Glomerular visceral epithelial cell (primary cell): ENCODE measurements at regions not wholly inside any gene's neighbourhood (a gene's known extent, or its start where the extent isn't known, plus 50 kb on each side); places are given as distances from the start of the nearest gene placed in this dataset.
A peak's percentile ranks its signal among the peaks of the same experiment; 100 is the strongest.
"Not testable (repeated sequence)": the region's sequence is repeated elsewhere in the genome, so short reads cannot be mapped to it uniquely, and the experiment has no call there.

Experiments
- DNase-seq: peaks from one replicate; pipeline ENCODE4 v3.0.0-alpha.2; 2016; ENCODE audit errors: extremely low spot score

- no peak for DNase-seq
Measured at GRCh38 chr13:85216576-85216975, 582.6 kb downstream of the SLITRK6 start.

GRCh38 chr13:85212692-85213091 lies 586.5 kb downstream of the SLITRK6 start:
- DNase-seq, result no peak

- no peak for DNase-seq
Measured at GRCh38 chr13:85204668-85205344, 594.4 kb downstream of the SLITRK6 start.

GRCh38 chr13:85197431-85197830 lies 601.8 kb downstream of the SLITRK6 start:
- no peak for DNase-seq

GRCh38 chr13:85194482-85194881 lies 604.7 kb downstream of the SLITRK6 start:
- DNase-seq, result no peak

DNA sequence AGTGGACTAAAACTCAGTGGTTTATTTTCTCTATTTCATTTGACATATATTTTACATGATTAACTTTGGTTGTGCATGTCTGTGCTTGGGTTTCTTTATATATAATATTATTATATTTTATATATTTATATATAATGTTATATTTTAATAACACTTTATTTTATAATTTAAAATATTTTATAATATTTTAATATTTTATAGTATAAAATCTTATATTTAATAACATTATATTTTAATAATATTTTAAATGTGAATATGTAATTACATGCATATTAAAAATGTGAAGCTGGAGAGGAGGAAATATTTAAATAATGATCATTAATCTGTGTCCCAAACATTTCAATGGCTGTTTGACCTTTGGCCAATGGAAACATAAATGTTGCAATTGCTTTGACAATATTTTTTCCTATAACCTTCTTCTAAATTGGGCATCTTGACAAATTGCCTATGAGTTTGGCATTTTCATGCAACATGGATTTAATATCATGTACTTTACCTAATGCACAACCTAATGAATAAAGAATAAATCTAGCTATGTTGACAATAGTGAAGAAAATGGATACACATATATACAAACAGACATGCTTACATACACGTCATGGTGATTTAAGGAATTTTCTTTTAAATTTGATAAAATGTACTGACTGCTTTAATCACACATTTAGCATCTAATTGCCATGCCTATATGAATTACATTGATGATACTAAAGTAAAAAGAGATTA lies 607.1 kb downstream of the SLITRK6 start:
- no peak for DNase-seq

DNA sequence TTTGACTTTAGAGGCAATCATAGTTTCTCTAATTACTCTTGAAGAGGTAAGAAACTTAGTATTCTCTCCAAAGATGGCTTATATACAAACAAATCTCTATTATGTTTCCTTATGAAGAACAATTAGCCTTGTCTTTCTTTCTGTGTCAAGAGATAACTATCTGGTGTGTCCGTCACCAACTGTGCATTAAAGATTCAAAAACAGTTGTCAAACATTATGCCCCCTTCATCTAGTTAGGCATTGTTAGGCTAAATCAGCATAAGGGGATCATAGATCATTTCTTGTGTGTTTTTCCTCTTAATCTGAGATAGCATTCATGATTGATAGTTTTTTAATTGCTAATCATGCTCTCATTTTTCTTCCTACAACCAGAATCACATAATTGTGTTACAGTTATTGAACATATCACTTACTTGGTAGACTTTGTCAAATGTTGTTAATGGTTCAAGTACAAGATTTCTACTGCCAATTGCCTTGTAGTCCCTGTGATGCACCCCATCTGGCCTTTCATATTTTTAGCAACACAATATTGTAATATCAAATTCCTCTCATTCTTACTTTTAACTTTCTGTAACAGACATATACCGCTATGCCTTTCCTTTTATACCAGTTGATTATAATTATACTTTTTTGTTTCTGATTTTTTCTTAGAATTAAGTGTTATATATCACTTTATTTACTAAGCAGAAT lies 612.7 kb downstream of the SLITRK6 start:
- DNase-seq, result no peak

DNA sequence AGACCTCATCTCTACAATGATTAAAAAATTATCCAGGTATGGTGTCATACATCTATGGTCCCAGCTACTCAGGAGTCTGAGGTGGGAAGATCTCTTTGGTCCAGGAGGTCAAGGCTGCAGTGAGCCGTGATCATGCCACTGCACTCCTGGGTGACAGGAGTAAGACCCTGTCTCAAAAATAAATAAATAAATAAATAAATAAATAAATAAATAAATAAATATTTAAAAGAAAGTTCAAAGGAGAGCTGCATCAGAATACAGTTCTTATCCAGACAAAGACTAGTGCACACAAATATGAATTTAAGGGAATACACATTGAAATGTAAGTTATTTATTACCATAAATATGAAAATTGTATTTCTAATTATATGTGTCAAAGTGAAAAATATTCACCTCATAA lies 624.9 kb downstream of the SLITRK6 start:
- no peak for DNase-seq

GRCh38 chr13:85170372-85170771 lies 628.8 kb downstream of the SLITRK6 start:
- DNase-seq, result no peak

- DNase-seq, result no peak
Measured at GRCh38 chr13:85166891-85167290, 632.3 kb downstream of the SLITRK6 start.

DNA sequence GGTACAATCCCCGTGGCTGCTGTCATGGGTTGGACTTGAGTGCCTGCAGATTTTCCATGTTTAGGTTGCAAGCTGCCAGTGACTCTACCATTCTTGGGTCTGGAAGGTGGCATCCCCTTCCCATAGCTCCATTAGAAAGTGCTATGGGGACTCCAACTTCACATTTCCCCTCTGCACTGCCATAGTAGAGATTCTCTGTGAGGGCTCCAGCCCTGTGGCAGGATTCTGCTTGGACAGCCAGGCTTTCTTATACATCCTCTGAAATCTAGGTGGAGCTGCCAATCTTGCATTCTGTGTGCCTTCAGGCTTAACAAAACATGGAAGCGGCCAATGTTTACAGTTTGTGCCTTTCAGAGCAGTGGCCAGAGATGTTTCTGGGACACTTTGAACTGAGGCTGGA lies 636.2 kb downstream of the SLITRK6 start:
- no peak for DNase-seq

- DNase-seq, result peak; percentile 30
Measured at GRCh38 chr13:85148009-85148408, 651.2 kb downstream of the SLITRK6 start.

GRCh38 chr13:85142351-85142927 lies 656.8 kb downstream of the SLITRK6 start:
- no peak for DNase-seq

GRCh38 chr13:85141401-85141800 lies 657.8 kb downstream of the SLITRK6 start:
- no peak for DNase-seq

GRCh38 chr13:85140192-85140591 lies 659.0 kb downstream of the SLITRK6 start:
- peak; percentile 21 for DNase-seq

GRCh38 chr13:85137516-85137915 lies 661.7 kb downstream of the SLITRK6 start:
- DNase-seq, result no peak

DNA sequence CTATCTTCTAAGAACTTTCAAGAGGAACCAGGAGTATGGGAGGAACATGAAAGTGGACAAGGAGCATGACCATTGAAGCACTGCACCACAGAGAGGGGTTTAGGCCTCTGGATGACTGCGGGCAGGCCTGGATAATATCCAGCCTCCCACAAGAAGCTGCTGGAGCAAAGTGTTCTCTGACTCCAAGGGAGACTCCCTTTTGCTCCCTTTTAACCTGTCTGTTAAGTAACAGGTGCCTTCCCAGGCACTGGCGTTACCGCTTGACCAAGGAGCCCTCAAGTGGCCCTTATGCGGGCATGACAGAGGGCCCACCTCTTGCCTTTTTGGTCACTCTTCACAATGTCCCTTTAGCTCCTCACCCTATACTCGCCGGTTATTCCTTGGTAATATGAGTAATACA lies 666.2 kb downstream of the SLITRK6 start:
- DNase-seq, result no peak

GRCh38 chr13:85123501-85123900 lies 675.7 kb downstream of the SLITRK6 start:
- DNase-seq, result not testable (repeated sequence)

DNA sequence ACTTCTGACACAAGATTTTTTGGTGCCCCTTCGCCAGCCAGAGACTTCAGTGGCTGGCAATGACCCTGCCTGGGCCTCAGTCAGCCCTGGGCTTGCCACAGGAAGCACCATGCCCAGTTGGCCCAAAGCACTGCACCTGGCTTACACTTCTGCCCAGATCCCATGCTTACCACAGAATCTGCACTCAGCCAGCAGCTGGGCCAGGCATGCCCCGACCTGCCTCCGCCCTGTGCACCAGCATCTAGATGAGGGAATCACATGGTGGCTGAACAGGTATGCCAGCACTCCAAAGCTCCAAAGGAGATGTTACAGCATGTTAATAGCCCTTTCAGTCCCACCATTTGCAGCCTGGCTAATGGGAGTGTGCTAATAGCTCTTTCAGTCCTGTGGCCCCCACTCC lies 690.9 kb downstream of the SLITRK6 start:
- DNase-seq, result peak; percentile 8

DNA sequence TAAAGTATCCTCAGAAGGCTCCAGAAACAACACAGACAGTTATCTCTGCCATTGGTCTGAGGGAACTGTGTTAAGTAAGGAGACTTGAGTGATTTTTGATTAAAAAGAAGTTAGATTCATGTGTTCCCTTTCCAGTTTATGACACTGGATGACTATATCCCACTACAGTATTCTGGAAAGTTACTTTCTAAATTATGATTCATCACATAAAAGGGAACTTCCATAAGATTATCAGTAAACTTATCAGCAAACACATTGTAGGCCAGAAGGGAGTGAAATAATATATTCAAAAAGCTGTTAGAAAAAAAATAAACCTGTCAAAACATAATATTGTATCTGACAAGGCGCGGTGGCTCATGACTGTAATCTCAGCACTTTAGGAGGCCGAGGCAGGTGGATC lies 700.0 kb downstream of the SLITRK6 start:
- no peak for DNase-seq

DNA sequence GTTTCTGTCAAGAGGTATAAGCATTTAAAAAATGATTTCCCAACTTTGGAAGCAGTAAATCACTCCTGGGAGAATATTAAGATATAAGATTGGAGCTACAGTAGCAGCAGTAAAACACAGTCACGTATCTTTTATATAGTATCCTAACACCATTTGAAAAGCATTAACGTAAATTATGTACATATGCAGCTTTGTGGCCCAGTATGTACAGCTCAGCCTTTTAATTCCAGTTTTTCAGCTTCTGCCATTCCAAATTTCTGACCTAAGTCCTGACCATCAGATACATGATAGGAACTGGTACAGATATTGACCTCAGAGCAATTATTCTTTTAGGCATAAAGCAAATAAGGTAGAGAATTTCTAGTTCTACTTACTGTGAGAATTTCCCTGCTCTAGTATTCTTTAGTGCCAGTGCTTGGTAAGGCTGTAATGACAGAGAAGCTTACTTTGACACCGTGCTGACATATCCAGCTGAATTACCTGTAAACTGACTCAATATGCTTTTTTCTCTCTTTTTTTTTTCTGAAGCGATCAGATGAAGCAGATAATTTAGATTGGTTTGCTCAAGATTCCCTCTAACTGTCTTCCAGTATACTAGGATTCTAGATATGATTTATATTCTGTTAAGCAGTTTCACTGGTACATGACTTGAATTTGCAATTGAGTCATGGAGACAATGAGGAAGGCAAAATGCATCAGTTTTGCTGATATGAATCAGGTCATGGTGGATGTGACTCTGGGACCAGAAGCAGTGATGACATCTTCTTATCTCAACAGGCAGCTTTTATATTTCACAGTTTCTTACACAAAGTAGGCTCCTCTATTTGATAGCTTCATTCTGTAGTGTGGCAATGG lies 703.6 kb downstream of the SLITRK6 start:
- no peak for DNase-seq

DNA sequence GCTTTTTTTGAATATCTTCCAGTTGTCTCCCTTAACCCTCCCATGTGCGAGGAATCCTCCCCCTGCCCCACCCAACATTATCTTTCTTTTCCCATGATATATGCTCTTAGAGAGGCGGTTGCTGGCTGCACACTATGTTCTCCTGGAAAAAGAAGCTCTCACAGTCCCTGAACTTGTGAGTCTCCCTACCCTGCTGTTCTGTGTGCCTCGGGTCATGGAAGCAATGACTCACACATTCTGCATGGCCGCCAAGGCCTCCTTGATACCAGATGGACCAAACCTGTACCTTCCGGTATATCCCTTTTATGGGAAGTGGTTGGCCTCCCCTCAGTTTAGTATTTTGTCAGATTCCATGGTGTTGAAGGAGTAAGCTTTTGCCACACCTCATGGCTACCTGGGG lies 705.4 kb downstream of the SLITRK6 start:
- DNase-seq, result no peak
